ENCODE measurements at regions not wholly inside any gene's neighbourhood (a gene's known extent, or its start where the extent isn't known, plus 50 kb on each side); places are given as distances from the start of the nearest gene placed in this dataset.

DNA sequence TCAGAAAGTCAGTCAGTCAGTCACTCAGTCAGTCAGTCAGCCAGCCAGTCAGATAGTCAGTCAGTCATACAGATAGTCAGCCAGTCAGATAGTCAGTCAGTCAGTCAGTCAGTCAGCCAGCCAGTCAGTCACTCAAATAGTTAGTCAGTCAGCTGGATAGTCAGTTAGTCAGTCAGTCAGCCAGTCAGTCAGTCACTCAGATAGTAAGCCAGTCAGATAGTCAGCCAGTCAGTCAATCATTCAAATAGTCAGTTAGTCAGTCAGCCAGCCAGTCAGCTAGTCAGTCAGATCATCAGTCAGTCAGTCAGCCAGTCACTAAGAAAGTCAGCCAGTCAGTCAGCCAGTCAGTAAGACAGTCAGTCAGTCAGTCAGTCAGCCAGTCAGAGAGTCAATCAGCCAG is 477.1 kb downstream of the AGTPBP1 start:
- no peaks in the 10 kb centered on the region for H3K4me1 ChIP-seq
- TF ChIP-seq POLR2A (IDR thresholded peaks at IDR 0.05) (no peak), POLR2AphosphoS5 (IDR thresholded peaks at IDR 0.05) (no peak), EP300 (IDR thresholded peaks at IDR 0.05; ENCODE audit: low read depth) (no peak)
- TF ChIP-seq, protein P1, sequence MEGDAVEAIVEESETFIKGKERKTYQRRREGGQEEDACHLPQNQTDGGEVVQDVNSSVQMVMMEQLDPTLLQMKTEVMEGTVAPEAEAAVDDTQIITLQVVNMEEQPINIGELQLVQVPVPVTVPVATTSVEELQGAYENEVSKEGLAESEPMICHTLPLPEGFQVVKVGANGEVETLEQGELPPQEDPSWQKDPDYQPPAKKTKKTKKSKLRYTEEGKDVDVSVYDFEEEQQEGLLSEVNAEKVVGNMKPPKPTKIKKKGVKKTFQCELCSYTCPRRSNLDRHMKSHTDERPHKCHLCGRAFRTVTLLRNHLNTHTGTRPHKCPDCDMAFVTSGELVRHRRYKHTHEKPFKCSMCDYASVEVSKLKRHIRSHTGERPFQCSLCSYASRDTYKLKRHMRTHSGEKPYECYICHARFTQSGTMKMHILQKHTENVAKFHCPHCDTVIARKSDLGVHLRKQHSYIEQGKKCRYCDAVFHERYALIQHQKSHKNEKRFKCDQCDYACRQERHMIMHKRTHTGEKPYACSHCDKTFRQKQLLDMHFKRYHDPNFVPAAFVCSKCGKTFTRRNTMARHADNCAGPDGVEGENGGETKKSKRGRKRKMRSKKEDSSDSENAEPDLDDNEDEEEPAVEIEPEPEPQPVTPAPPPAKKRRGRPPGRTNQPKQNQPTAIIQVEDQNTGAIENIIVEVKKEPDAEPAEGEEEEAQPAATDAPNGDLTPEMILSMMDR (IDR thresholded peaks at IDR 0.05) = no peak
- H3K9me3 ChIP-seq = no peaks in the 10 kb centered on the region
- intact Hi-C loops (cut with DNase I; ENCODE audit: low total_unique reads) = no loop called here
- no peak overlapping the region for H3K4me3 ChIP-seq
- H3K27me3 ChIP-seq = no peaks in the 10 kb centered on the region
- in situ Hi-C loops (cut with MboI; ENCODE audit: low pct_ligation_motif_present in 1 of 4, low pct_unique_long_range_greater_than_20kb in 1 of 4, low sequenced_read_pairs in 3 of 4) = loop anchor here in 2 of 4 donors (25.0 kb wide), 3 partner anchors 577 to 852 kb away; partner anchors contain the start of gene NTRK2 (in 1 of the 2)
- no peaks in the 10 kb centered on the region for H3K36me3 ChIP-seq
- no peak for DNase-seq
- no peak overlapping the region for H3K27ac ChIP-seq

DNA sequence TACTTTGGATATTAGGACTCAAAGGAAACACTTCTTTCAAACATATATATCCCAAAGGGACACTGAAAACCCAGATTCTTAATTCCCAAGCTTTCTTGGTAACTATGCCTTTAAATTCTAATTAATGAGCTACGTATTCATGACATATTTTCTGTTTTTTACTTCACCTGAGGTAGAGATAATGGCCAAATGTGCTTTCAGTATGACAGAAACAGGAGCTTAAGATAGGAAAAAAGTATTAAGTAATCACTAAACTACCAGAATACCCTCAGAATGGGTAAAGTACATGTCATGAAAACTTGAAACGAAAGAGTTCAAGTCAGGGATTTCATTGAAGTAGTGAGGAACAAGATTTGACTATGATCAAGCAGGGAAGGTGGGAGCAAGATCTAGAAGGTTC is 478.5 kb downstream of the AGTPBP1 start:
- in situ Hi-C loops (cut with MboI; ENCODE audit: low pct_ligation_motif_present in 1 of 4, low pct_unique_long_range_greater_than_20kb in 1 of 4, low sequenced_read_pairs in 3 of 4) = loop anchor here in 2 of 4 donors (25.0 kb wide), 3 partner anchors 576 to 851 kb away; partner anchors contain the start of gene NTRK2 (in 1 of the 2)
- WGBS, 2 donors (ENCODE audit: low coverage in 1 of 2) = 72 to 91% methylated on average over 2 of the region's 2 CpGs
- intact Hi-C loops (cut with DNase I; ENCODE audit: low total_unique reads) = no loop called here
- H3K4me3 ChIP-seq = no peak overlapping the region
- no peaks in the 10 kb centered on the region for H3K36me3 ChIP-seq
- no peaks in the 10 kb centered on the region for H3K27me3 ChIP-seq
- DNase-seq = no peak
- TF ChIP-seq POLR2AphosphoS5 (IDR thresholded peaks at IDR 0.05) (no peak), POLR2A (IDR thresholded peaks at IDR 0.05) (no peak)
- TF ChIP-seq, protein P1 (IDR thresholded peaks at IDR 0.05) = no peak
- no peaks in the 10 kb centered on the region for H3K9me3 ChIP-seq
- peaks cover 0 to 3% (median 0%) of the 10 kb centered on the region in 4 donors for H3K4me1 ChIP-seq
- H3K27ac ChIP-seq = no peak overlapping the region

DNA sequence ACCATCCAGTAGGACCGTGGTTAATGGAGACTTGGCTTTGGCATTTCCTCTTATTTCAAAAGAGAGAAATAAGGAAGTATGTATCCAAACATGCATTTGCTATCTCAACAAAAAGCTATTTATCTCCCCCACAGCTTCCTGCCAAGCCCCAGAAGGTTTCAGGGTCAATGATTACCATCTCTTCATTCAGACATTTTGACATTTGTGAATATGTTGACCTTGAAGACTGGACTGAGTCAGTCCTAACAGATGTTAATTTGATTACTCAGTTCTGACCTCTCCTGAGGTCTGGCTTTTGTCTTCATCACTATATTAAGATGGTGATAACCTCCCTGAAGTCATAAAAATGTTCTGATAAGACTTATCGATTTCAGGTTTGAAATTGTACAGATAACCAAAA is 479.4 kb downstream of the AGTPBP1 start:
- H3K9me3 ChIP-seq = no peaks in the 10 kb centered on the region
- no peaks in the 10 kb centered on the region for H3K36me3 ChIP-seq
- no peak for TF ChIP-seq POLR2A (IDR thresholded peaks at IDR 0.05)
- TF ChIP-seq POLR2AphosphoS5 (IDR thresholded peaks at IDR 0.05) = no peak
- no peak for TF ChIP-seq EP300 (IDR thresholded peaks at IDR 0.05; ENCODE audit: low read depth)
- TF ChIP-seq, protein P1 (IDR thresholded peaks at IDR 0.05) = no peak
- H3K27ac ChIP-seq = no peak overlapping the region
- H3K27me3 ChIP-seq = no peaks in the 10 kb centered on the region
- peaks cover 0 to 3% (median 0%) of the 10 kb centered on the region in 4 donors for H3K4me1 ChIP-seq
- WGBS, 2 donors (ENCODE audit: low coverage in 1 of 2) = 6 to 8% methylated on average over 2 of the region's 2 CpGs
- in situ Hi-C loops (cut with MboI; ENCODE audit: low pct_ligation_motif_present in 1 of 4, low pct_unique_long_range_greater_than_20kb in 1 of 4, low sequenced_read_pairs in 3 of 4) = loop anchor here in 2 of 4 donors (25.0 kb wide), 3 partner anchors 575 to 850 kb away; partner anchors contain the start of gene NTRK2 (in 1 of the 2)
- no peak overlapping the region for H3K4me3 ChIP-seq
- DNase-seq = no peak
- intact Hi-C loops (cut with DNase I; ENCODE audit: low total_unique reads) = no loop called here

DNA sequence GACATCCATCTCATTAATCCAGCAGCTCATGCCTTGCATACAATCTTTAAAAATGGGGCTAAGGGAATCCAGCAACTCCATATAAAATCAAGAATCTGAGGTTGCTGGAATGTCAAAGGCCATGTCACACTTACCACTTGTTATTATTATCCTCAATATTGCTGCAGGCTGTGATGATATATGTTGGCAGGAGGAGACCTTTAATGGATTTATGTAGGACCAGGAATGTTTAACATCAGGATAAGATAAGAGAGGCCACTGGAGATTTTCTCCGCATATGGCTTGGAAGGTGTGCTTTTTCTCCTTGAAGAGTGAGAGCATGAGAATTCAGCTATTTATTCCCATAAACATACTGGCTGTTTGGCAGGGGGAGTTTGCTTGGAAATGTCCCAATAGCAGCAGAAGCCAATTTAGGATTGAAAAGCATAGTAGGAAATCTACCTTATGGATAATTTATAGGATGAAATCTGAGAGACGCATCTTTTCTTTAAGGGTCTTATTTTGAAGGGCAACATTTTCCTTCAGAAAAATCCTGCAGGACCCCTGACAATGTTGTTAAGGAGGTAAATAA is 481.4 kb downstream of the AGTPBP1 start:
- H3K36me3 ChIP-seq = no peaks in the 10 kb centered on the region
- no peak overlapping the region for H3K4me3 ChIP-seq
- TF ChIP-seq EP300 (IDR thresholded peaks at IDR 0.05; ENCODE audit: low read depth) (no peak), POLR2AphosphoS5 (IDR thresholded peaks at IDR 0.05) (no peak), POLR2A (IDR thresholded peaks at IDR 0.05) (no peak)
- TF ChIP-seq, protein P1 (IDR thresholded peaks at IDR 0.05) = no peak
- 85 to 96% methylated on average over 2 of the region's 2 CpGs for WGBS, 2 donors (ENCODE audit: low coverage in 1 of 2)
- H3K27me3 ChIP-seq = no peaks in the 10 kb centered on the region
- in situ Hi-C loops (cut with MboI; ENCODE audit: low pct_ligation_motif_present in 1 of 4, low pct_unique_long_range_greater_than_20kb in 1 of 4, low sequenced_read_pairs in 3 of 4) = loop anchor here in 2 of 4 donors (25.0 kb wide), 3 partner anchors 573 to 848 kb away; partner anchors contain the start of gene NTRK2 (in 1 of the 2)
- no peak for DNase-seq
- no peak overlapping the region for H3K27ac ChIP-seq
- no peaks in the 10 kb centered on the region for H3K9me3 ChIP-seq
- peaks cover 0 to 3% (median 0%) of the 10 kb centered on the region in 4 donors for H3K4me1 ChIP-seq
- intact Hi-C loops (cut with DNase I; ENCODE audit: low total_unique reads) = no loop called here

Measured in transverse colon (tissue), 4 donors.